ENCODE measurements at regions not wholly inside any gene's neighbourhood (a gene's known extent, or its start where the extent isn't known, plus 50 kb on each side); places are given as distances from the start of the nearest gene placed in this dataset.

GRCh38 chr9:129342591-129343423 lies 164.7 kb upstream of the IER5L start:
- TF ChIP-seq GATA2 (IDR thresholded peaks at IDR 0.05; ENCODE audit: low read depth, low read length) (no peak), GATA3 (IDR thresholded peaks at IDR 0.05; ENCODE audit: low read depth, low read length) (no peak)

Data from SH-SY5Y (cell line).